Activated effector memory CD4-positive, alpha-beta T cell treated with anti-CD3 and anti-CD28 coated beads, Interleukin-2, amount 50 U/mL, for 16 hours (primary cell): ENCODE measurements at regions not wholly inside any gene's neighbourhood (a gene's known extent, or its start where the extent isn't known, plus 50 kb on each side); places are given as distances from the start of the nearest gene placed in this dataset.
"Not testable (repeated sequence)": the region's sequence is repeated elsewhere in the genome, so short reads cannot be mapped to it uniquely, and the experiment has no call there.

Experiments
- DNase-seq: peaks from one replicate; pipeline ENCODE4 v3.0.0-alpha.2; 2020

DNA sequence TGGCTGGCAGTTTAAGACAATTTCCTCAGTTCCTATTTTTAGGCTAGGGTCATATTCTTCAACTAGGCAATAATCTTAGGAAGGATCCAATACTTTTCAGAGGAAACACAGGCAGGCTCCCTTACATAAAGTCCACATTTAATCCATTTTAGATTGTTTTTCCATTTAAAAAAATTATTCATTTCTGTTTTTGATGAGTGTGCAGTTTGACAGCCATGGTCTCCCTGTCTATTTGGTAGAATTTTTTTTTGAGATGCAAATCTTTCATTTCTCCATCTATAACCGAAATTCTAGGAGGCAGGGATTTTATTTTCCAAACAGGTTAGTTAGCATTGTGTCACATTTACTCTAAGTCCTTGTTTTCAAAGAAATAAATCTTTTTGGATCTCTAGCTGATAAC is 326.8 kb downstream of the PPP4R3C start:
- no peak for DNase-seq

- DNase-seq: no peak
Observed at GRCh38 chrX:27132862-27133261, 330.3 kb downstream of the PPP4R3C start.

- DNase-seq: not testable (repeated sequence)
Observed at GRCh38 chrX:27087176-27087575, 376.0 kb downstream of the PPP4R3C start.

DNA sequence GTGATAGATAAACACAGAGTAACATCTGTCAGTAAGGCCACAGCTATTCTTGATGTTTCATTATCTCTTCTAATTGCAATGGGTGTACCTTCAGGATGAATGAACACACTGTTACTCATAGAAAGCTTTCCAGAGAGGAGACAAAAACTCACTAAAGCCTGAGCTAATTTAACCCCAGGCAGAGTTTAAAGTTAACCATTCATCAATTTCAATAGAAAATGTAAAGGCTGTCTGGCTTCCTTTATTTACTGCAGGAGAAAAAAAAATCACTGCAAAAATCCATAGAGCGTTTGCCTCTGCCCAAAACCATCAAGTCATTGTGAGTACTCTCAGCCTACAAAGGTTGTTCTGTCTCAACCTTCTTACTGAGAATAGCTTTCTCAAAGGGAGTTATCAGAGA is 376.9 kb downstream of the PPP4R3C start:
- no peak for DNase-seq

DNA sequence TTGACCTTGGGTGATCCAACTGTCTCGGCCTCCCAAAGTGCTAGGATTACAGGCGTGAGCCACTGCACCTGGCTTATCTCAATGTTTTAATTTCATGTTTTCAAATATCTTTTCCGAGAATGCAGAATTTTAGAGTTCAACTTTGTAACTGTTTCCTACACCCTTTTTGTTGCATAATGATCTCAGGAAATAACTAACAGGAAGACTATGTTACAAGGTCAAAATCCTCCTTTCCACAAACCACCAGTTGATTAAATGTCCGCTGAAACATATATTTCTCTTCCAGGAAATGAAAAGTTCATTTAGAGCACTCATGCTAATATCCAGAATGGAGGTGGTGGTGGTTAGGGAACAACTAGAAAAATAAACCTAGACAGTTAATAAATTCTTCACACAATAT is 377.8 kb downstream of the PPP4R3C start:
- DNase-seq: no peak

- DNase-seq: no peak
Observed at GRCh38 chrX:27078371-27078770, 384.8 kb downstream of the PPP4R3C start.

DNA sequence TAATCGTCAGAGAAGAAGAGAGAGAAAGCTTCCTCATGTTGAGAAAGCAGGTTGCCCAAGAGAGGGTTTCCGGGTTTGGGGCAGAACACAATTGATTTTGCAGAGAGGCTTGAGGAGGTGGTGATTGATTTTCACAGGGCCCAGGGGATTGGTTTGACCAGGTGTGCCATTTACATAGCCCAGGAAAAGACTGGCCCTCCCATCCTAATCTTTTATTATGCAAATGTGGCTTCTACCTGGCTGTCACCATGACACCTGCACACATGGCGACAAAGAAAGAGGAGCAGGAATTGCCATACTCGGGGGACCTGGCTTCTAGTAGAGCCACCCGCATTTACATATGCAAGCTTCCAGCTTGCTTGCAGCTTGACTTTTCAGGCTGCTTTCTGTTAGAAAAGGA is 405.3 kb downstream of the PPP4R3C start:
- no peak for DNase-seq

DNA sequence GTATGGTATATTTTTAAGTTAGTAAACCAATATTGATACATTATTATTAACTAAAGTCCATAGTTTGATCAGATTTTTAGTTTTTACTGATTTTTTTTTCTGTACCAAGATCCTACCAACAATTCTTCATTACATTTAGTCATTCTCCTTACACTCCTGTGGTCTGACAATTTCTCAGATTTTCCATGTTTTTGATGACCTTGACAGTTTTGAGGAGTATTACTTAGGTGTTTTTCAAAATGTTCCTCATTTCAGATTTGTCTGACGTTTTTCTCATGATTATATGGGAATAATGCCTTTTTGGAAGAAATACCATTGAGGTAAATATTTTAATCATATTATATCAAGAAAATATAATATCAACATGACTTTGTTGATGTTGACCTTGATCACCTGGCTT is 423.8 kb downstream of the PPP4R3C start:
- DNase-seq: no peak

DNA sequence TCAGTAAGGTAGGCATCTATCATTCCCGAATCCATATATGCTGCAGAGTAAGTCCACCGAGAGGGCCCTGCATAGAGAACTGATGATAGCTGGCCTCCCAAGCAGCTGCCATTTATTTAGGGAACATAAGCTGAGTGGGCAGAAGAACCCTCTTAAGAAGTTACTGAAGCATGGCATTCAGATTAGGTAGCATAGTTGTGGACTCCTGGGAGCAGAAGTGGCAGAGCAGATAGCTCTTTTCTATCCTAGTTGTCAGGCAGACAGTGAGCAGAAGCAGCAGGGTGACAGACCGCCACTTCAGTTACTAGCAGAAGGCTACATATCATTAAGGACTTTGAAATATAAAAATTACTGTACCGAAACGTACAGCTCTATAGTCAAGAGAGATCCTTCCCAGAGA is 454.7 kb downstream of the PPP4R3C start:
- DNase-seq: no peak

DNA sequence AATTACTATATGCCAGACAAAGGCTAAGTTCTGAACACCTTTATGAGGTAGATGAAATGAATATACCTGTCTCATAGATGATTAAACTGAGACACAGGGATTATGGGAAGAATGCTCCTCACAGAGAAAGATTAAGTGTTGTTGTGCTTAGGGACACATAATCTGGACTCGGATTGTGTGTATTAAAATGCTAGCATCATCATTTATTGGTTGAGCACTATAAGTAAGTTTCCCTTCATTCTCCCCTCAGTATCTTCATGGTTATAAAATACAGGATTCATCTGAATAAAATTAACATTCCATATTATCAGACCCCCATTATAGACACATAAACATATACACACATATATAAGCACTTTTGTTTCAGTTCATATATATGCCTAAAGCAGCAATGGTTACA is 463.5 kb downstream of the PPP4R3C start:
- DNase-seq: no peak

GRCh38 chrX:26958261-26958660 is 504.9 kb downstream of the PPP4R3C start:
- DNase-seq: no peak

- no peak for DNase-seq
Observed at GRCh38 chrX:26954029-26954428, 509.1 kb downstream of the PPP4R3C start.

DNA sequence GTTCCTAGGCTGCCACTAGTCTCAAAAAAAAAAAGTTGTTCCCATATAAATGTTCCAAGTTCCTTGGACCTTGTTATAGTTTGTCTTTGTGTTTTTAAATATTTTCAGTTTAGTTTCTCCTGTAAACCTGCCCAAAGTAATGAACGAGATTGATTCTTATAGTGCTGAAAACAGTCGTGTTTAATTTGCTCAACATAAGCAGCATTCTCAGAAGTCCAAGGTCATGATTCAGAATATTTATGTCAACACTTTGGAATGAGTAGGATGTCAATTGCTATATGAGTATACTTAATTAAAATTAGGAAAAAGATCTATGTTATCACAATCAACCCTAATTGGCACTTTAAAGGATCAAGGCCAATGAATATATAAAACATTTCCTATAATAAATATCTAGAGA is 510.9 kb downstream of the PPP4R3C start:
- no peak for DNase-seq

DNA sequence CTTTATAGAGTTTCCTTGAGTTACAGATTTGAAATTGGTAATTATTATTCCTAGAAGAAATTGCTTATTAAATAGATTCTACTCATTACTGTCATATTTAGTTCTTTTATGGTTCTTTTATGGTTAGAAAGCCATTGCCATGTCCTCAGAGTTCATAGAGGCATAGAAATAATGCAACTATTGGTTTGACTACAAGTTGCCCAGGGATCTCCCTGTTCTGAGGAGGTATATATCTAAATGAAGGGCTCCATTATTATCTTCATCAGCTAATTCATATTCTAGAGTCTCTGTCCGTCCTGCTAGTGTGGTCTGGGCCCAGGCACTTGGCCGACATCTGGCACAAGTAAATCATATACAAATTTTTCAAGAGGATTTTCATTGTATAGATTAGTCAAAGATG is 535.7 kb downstream of the PPP4R3C start:
- no peak for DNase-seq

GRCh38 chrX:26925088-26925487 is 538.1 kb downstream of the PPP4R3C start:
- no peak for DNase-seq

DNA sequence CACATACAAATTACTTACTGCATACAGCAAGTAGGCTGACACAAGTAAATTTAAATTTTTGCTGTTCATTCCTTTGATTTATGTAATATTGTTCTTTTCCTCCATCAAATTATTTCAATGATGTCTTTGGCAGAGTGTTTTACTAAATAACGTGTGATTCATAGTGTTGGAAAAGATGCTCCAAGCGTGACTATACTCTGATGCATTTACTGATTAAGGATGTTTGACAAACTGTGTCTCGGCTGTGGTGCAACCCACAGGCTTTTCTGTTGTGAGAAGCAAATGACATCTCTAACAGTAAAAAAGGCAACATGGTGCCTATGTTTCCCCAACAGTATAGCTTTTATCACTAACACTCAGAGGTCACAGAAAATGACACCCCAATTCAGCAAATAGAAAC is 540.9 kb downstream of the PPP4R3C start:
- no peak for DNase-seq

- no peak for DNase-seq
Observed at GRCh38 chrX:26918631-26919030, 544.5 kb downstream of the PPP4R3C start.

- no peak for DNase-seq
Observed at GRCh38 chrX:26916991-26917390, 546.1 kb downstream of the PPP4R3C start.

GRCh38 chrX:26915064-26915463 is 548.1 kb downstream of the PPP4R3C start:
- no peak for DNase-seq

GRCh38 chrX:26914232-26914631 is 548.9 kb downstream of the PPP4R3C start:
- no peak for DNase-seq

GRCh38 chrX:26911785-26912184 is 551.4 kb downstream of the PPP4R3C start:
- DNase-seq: not testable (repeated sequence)

DNA sequence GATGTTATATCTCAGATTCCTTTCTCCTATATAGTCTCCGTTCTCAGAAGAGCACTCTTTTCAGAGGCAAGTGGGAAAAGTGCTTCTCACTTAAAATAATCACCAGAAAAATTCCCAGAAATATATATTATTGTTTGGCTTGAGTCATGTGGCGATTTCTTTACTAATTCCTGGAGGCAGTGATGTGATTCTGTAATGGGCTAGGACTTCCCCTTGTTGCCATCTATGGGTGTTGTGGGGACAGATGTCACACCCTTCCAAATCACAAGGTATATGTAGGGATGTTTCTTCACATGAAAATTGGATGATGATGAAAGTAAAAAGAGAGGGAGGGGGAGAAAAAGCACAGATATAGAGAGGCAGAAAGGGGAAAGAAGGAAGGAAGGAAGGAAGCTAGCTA is 553.4 kb downstream of the PPP4R3C start:
- DNase-seq: no peak

DNA sequence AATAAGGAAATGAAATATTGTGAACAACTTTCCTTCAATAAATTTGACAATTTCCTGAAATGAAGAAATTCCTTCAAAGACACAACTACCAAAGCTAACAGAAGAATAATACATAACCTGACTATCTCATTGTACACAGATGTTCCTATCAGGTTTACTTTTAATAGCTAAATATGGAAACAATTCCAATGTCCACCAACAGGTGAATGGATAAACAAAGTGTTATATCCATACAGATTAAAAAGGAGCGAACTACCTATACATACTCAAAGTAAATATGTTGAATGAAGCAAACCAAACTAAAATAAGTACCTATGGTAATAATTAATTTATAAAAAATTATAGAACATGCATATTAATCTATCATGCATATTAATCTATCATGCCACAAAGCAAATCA is 554.9 kb downstream of the PPP4R3C start:
- DNase-seq: no peak

- no peak for DNase-seq
Observed at GRCh38 chrX:26889574-26889973, 573.6 kb downstream of the PPP4R3C start.

DNA sequence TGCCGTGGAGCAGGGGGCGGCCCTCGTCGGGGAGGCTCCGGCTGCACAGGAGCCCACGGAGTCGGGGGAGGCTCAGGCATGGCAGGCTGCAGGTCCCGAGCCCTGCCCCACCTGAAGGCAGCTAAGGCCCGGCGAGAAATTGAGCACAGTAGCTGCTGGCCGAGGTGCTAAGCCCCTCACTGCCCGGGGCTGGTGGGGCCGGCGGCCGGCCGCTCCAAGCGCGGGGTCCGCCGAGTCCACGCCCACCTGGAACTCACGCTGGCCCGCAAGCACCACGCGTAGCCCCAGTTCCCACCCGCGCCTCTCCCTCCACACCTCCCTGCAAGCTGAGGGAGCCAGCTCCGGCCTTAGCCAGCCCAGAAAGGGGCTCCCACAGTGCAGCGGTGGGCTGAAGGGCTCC is 589.4 kb downstream of the PPP4R3C start:
- DNase-seq: no peak

GRCh38 chrX:26871967-26872366 is 591.2 kb downstream of the PPP4R3C start:
- DNase-seq: no peak
